IMR-90 (cell line): ENCODE measurements at regions not wholly inside any gene's neighbourhood (a gene's known extent, or its start where the extent isn't known, plus 50 kb on each side); places are given as distances from the start of the nearest gene placed in this dataset.

ENCODE experiments used
- ATAC-seq: fragments of 200-7000 bp; cut with Tn5 transposase; 2 replicates; pipeline ENCODE4 v1.9.1; 2020; ENCODE audit warnings: low read depth, mild to moderate bottlenecking, moderate library complexity
- BruUV-seq: library from RNA; stranded (reverse); fragments of 400-500 nt; replicated peaks from 2 replicates; lab custom pipeline; 2021; lab: Mats Ljungman, UMichigan
- CTCF ChIA-PET: fragments of 300-600 bp; formaldehyde crosslinking; extraction: SDS; loops from one replicate; lab custom pipeline; 2021; ENCODE audit warnings: antibody characterized with exemption; lab: Yijun Ruan, JAX
- POLR2A ChIA-PET: fragments of 300-600 bp; sonication (Branson Sonifier 250); formaldehyde crosslinking; loops from one replicate; lab custom pipeline; 2022; ENCODE audit warnings: antibody characterized with exemption; ENCODE audit not compliant: unreplicated experiment; lab: Charles Lee
- DNase-seq: peaks from one replicate; pipeline ENCODE4 v3.0.0; 2013
- H2AFZ ChIP-seq: replicated peaks from 2 replicates; pipeline ENCODE3; 2013; ENCODE audit warnings: low read length, mild to moderate bottlenecking; ENCODE audit not compliant: poor library complexity
- H2AK5ac ChIP-seq: 2 replicates; pipeline ENCODE4 v1.6.1; 2013; ENCODE audit warnings: low read depth, low read length, inconsistent platforms
- H2AK9ac ChIP-seq: replicated peaks from 2 replicates; pipeline ENCODE3; 2013; ENCODE audit warnings: mild to moderate bottlenecking, low read depth, low read length, moderate library complexity; ENCODE audit not compliant: poor library complexity
- H2BK120ac ChIP-seq: 2 replicates; pipeline ENCODE4 v1.6.1; 2013; ENCODE audit warnings: low read depth, low read length, inconsistent platforms
- H2BK15ac ChIP-seq: 3 replicates; pipeline ENCODE4 v1.6.1; 2013; ENCODE audit warnings: low read depth, low read length, inconsistent platforms
- H2BK20ac ChIP-seq: 2 replicates; pipeline ENCODE4 v1.6.1; 2013; ENCODE audit warnings: low read depth, mild to moderate bottlenecking, inconsistent platforms, low read length, moderate library complexity
- H2BK5ac ChIP-seq: 2 replicates; pipeline ENCODE4 v1.6.1; 2013; ENCODE audit warnings: mild to moderate bottlenecking, low read depth, low read length, inconsistent platforms; ENCODE audit not compliant: poor library complexity, severe bottlenecking
- H3K14ac ChIP-seq: replicated peaks from 2 replicates; pipeline ENCODE4 v1.6.1; 2013; ENCODE audit warnings: low read depth, low read length, inconsistent platforms
- H3K18ac ChIP-seq: 2 replicates; pipeline ENCODE4 v1.6.1; 2013; ENCODE audit warnings: low read depth, low read length, control low read depth
- H3K23ac ChIP-seq: 2 replicates; pipeline ENCODE4 v1.6.1; 2013; ENCODE audit warnings: low read depth, low read length, inconsistent platforms
- H3K27ac ChIP-seq: 2 replicates; pipeline ENCODE4 v1.5.1; 2013; ENCODE audit warnings: mild to moderate bottlenecking, control low read depth, low read length; ENCODE audit not compliant: insufficient read depth
- H3K27me3 ChIP-seq: 2 replicates; pipeline ENCODE4 v1.6.1; 2013; ENCODE audit warnings: low read length; ENCODE audit not compliant: control insufficient read depth, insufficient read depth
- H3K36me3 ChIP-seq: 2 replicates; pipeline ENCODE4 v1.6.1; 2013; ENCODE audit warnings: low read length, mixed read lengths; ENCODE audit not compliant: control insufficient read depth, insufficient read depth
- H3K4ac ChIP-seq: 2 replicates; pipeline ENCODE4 v1.6.1; 2013; ENCODE audit warnings: low read depth, low read length, inconsistent platforms
- H3K4me1 ChIP-seq: 2 replicates; pipeline ENCODE4 v1.6.1; 2013; ENCODE audit warnings: low read length, mixed read lengths; ENCODE audit not compliant: control insufficient read depth, insufficient read depth
- H3K4me2 ChIP-seq: 2 replicates; pipeline ENCODE4 v1.6.1; 2013; ENCODE audit warnings: low read depth, mild to moderate bottlenecking, control low read depth, low read length, moderate library complexity
- H3K4me3 ChIP-seq: 2 replicates; pipeline ENCODE4 v1.5.1; 2013; ENCODE audit warnings: low read depth, mild to moderate bottlenecking, control low read depth, low read length, moderate library complexity; ENCODE audit not compliant: insufficient read depth
- H3K56ac ChIP-seq: 2 replicates; pipeline ENCODE4 v1.6.1; 2013; ENCODE audit warnings: low read length, inconsistent platforms; ENCODE audit not compliant: insufficient read depth; ENCODE audit errors: extremely low read depth
- H3K79me1 ChIP-seq, 2 experiments: 2 replicates each; pipeline ENCODE4 v1.6.1; 2013; ENCODE audit warnings: low read length in 2 of 2, inconsistent platforms in 1 of 2, low read depth in 1 of 2
- H3K9ac ChIP-seq: 2 replicates; pipeline ENCODE4 v1.6.1; 2013; ENCODE audit warnings: low read depth, low read length, control low read depth
- H3K9me1 ChIP-seq: 2 replicates; pipeline ENCODE4 v1.6.1; 2013; ENCODE audit warnings: low read length, inconsistent platforms; ENCODE audit not compliant: insufficient read depth
- H3K9me3 ChIP-seq: 2 replicates; pipeline ENCODE4 v1.6.1; 2013; ENCODE audit warnings: low read length; ENCODE audit not compliant: control insufficient read depth, insufficient read depth
- H4K20me1 ChIP-seq: 2 replicates; pipeline ENCODE4 v1.6.1; 2013; ENCODE audit warnings: low read length, inconsistent platforms; ENCODE audit not compliant: insufficient read depth
- H4K5ac ChIP-seq: 2 replicates; pipeline ENCODE4 v1.6.1; 2013; ENCODE audit warnings: mild to moderate bottlenecking, low read depth, low read length, control low read depth
- H4K8ac ChIP-seq, 2 experiments: 2 replicates each; pipeline ENCODE4 v1.6.1; 2013; ENCODE audit warnings: low read depth in 2 of 2, low read length in 2 of 2, control low read depth in 1 of 2, inconsistent platforms in 1 of 2
- H4K91ac ChIP-seq: 2 replicates; pipeline ENCODE4 v1.6.1; 2013; ENCODE audit warnings: low read depth, low read length, inconsistent platforms; ENCODE audit not compliant: insufficient read depth
- BHLHE40 ChIP-seq: fragments of 150-350 bp; IDR thresholded peaks from 2 replicates; pipeline ENCODE4 v1.6.1; 2016; ENCODE audit warnings: mild to moderate bottlenecking, low read depth, low read length
- CEBPB ChIP-seq: IDR thresholded peaks from 2 replicates; pipeline ENCODE4 v1.6.1; 2012; ENCODE audit warnings: low read depth, low read length, improper control_type of control experiment
- CHD1 ChIP-seq: IDR thresholded peaks from 2 replicates; pipeline ENCODE4 v1.6.1; 2012; ENCODE audit warnings: low read depth, low read length, improper control_type of control experiment
- FOS ChIP-seq: fragments of 150-350 bp; IDR thresholded peaks from 2 replicates; pipeline ENCODE4 v1.6.1; 2016; ENCODE audit warnings: low read depth, low read length
- MAFK ChIP-seq: IDR thresholded peaks from 2 replicates; pipeline ENCODE4 v1.6.1; 2012; ENCODE audit warnings: low read depth, low read length, improper control_type of control experiment
- MAZ ChIP-seq: IDR thresholded peaks from 2 replicates; pipeline ENCODE4 v1.6.1; 2012; ENCODE audit warnings: low read depth, mild to moderate bottlenecking, low read length, improper control_type of control experiment, moderate library complexity, borderline replicate concordance
- POLR2A ChIP-seq: IDR thresholded peaks from 2 replicates; pipeline ENCODE4 v1.6.1; 2012; ENCODE audit warnings: mild to moderate bottlenecking, low read depth, low read length
- RAD21 ChIP-seq: IDR thresholded peaks from 2 replicates; pipeline ENCODE4 v1.6.1; 2012; ENCODE audit warnings: low read length, improper control_type of control experiment
- RCOR1 ChIP-seq: IDR thresholded peaks from 2 replicates; pipeline ENCODE4 v1.6.1; 2012; ENCODE audit warnings: mild to moderate bottlenecking, low read length, improper control_type of control experiment; ENCODE audit not compliant: insufficient replicate concordance
- RFX5 ChIP-seq: IDR thresholded peaks from 2 replicates; pipeline ENCODE4 v1.8.0; 2012; ENCODE audit warnings: low read depth, mild to moderate bottlenecking, low read length, moderate library complexity
- SMC3 ChIP-seq: fragments of 150-350 bp; IDR thresholded peaks from 2 replicates; pipeline ENCODE4 v1.6.1; 2016; ENCODE audit warnings: low read depth, mild to moderate bottlenecking, antibody characterized with exemption, low read length, moderate library complexity
- WGBS, 2 experiments: methylation state at CpG; one replicate each; pipeline versions ENCODE4 v1.1.5 to v1.1.7; 2013; ENCODE audit warnings: missing lambda C conversion rate in 2 of 2; ENCODE audit not compliant: insufficient read length in 1 of 2; ENCODE audit errors: extremely low coverage in 2 of 2; 5-methylcytosine and 5-hydroxymethylcytosine counted together
- dilution Hi-C: fragments of 300-500 bp; cut with HindIII; formaldehyde crosslinking; loops from one replicate; pipeline ENCODE4 v1.14.3; 2018; ENCODE audit warnings: low sequenced_read_pairs; ENCODE audit not compliant: unreplicated experiment
- in situ Hi-C: fragments of 300-500 bp; cut with MboI; formaldehyde crosslinking; loops from 3 replicates; pipeline ENCODE4 v1.14.3; 2019; ENCODE audit warnings: low sequenced_read_pairs, inconsistent platforms, mixed read lengths
- intact Hi-C: fragments of 100-400 bp; cut with micrococcal nuclease; formaldehyde crosslinking; loops from 2 replicates; pipeline ENCODE4 v1.10.0; 2022
- TF ChIP-seq, protein P1 (sequence below): fragments of 150-350 bp; IDR thresholded peaks from 2 replicates; pipeline ENCODE4 v1.6.1; 2016; ENCODE audit warnings: low read depth, mild to moderate bottlenecking, low read length, moderate library complexity, borderline replicate concordance
- TF ChIP-seq, protein P2 (sequence below): conservative IDR thresholded peaks from 2 replicates; pipeline ENCODE4 v1.5.1; 2012; ENCODE audit warnings: mild to moderate bottlenecking, low read depth, low read length, improper control_type of control experiment

DNA sequence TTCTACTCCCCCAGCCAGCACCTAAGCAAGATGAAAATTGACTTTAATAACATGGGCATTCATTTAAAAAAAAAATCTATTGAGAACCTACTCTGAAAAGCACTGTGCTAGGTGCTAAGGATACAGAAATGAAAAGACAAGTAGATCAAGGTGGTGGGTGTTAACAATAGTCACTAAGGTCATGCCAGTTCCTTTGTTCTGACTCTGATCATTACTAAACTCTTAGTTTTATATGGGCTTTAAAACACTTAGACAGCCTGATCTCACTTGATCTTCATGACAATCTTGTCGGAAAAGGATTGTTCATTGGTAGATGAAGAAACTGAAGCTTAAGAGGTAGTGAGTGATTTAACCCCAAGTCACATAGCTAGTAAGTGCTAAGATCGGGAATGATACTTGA is 285.7 kb upstream of the PRDM1 start:
- intact Hi-C loops (no loop called here), dilution Hi-C loops (no loop called here), in situ Hi-C loops (no loop called here)
- Histone ChIP-seq H4K20me1 (no peaks in the 10 kb centered on the region), H4K5ac (no peak overlapping the region), H3K56ac (no peak overlapping the region), H3K9me1 (peaks cover 8% of the 10 kb centered on the region; the same call in 1 of the 2 replicates), H3K9me3 (peaks cover 4% of the 10 kb centered on the region), H3K27ac (no peak overlapping the region), H3K23ac (no peak overlapping the region), H3K27me3 (no peaks in the 10 kb centered on the region), H3K4me2 (no peak overlapping the region), H4K8ac (no peak overlapping the region), H3K36me3 (no peaks in the 10 kb centered on the region), H3K79me1 (no peaks in the 10 kb centered on the region), H3K4me1 (peaks cover 20% of the 10 kb centered on the region), H2AFZ (no peak overlapping the region), H2BK120ac (no peak overlapping the region), H2AK5ac (no peak overlapping the region), H3K14ac (no peak overlapping the region), H3K18ac (no peak overlapping the region), H4K91ac (no peak overlapping the region), H3K4me3 (no peak overlapping the region), H3K9ac (no peak overlapping the region), H3K4ac (no peak overlapping the region), H2BK20ac (no peak overlapping the region), H2BK5ac (no peak overlapping the region), H2AK9ac (no peak overlapping the region), H2BK15ac (no peak overlapping the region)
- POLR2A ChIA-PET, result no interaction called here
- DNase-seq, result no peak
- BruUV-seq, result no TSS peak
- TF ChIP-seq SMC3, result no peak
- TF ChIP-seq, protein P1, sequence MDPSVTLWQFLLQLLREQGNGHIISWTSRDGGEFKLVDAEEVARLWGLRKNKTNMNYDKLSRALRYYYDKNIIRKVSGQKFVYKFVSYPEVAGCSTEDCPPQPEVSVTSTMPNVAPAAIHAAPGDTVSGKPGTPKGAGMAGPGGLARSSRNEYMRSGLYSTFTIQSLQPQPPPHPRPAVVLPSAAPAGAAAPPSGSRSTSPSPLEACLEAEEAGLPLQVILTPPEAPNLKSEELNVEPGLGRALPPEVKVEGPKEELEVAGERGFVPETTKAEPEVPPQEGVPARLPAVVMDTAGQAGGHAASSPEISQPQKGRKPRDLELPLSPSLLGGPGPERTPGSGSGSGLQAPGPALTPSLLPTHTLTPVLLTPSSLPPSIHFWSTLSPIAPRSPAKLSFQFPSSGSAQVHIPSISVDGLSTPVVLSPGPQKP, result no peak
- no peak for TF ChIP-seq POLR2A
- no peak for TF ChIP-seq CHD1
- no peak for TF ChIP-seq MAZ
- no peak for TF ChIP-seq RFX5
- TF ChIP-seq, protein P2, sequence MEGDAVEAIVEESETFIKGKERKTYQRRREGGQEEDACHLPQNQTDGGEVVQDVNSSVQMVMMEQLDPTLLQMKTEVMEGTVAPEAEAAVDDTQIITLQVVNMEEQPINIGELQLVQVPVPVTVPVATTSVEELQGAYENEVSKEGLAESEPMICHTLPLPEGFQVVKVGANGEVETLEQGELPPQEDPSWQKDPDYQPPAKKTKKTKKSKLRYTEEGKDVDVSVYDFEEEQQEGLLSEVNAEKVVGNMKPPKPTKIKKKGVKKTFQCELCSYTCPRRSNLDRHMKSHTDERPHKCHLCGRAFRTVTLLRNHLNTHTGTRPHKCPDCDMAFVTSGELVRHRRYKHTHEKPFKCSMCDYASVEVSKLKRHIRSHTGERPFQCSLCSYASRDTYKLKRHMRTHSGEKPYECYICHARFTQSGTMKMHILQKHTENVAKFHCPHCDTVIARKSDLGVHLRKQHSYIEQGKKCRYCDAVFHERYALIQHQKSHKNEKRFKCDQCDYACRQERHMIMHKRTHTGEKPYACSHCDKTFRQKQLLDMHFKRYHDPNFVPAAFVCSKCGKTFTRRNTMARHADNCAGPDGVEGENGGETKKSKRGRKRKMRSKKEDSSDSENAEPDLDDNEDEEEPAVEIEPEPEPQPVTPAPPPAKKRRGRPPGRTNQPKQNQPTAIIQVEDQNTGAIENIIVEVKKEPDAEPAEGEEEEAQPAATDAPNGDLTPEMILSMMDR, result no peak
- no peak for TF ChIP-seq MAFK
- TF ChIP-seq RCOR1, result no peak
- no peak for TF ChIP-seq FOS
- no peak for TF ChIP-seq BHLHE40
- TF ChIP-seq RAD21, result no peak
- no peak for TF ChIP-seq CEBPB
- no CpG with 5 or more reads among the region's 2 CpGs for whole genome bisulfite sequencing, 2 experiments
- CTCF ChIA-PET, result interaction anchor here (0.6 kb wide), 2 partner anchors 52 to 67 kb away, joined by 3 to 4 read pairs; no protein-coding TSS in a partner anchor
- ATAC-seq, result no peak
